ENCODE measurements at regions not wholly inside any gene's neighbourhood (a gene's known extent, or its start where the extent isn't known, plus 50 kb on each side); places are given as distances from the start of the nearest gene placed in this dataset.
"Not testable (repeated sequence)": the region's sequence is repeated elsewhere in the genome, so short reads cannot be mapped to it uniquely, and the experiment has no call there.

DNA sequence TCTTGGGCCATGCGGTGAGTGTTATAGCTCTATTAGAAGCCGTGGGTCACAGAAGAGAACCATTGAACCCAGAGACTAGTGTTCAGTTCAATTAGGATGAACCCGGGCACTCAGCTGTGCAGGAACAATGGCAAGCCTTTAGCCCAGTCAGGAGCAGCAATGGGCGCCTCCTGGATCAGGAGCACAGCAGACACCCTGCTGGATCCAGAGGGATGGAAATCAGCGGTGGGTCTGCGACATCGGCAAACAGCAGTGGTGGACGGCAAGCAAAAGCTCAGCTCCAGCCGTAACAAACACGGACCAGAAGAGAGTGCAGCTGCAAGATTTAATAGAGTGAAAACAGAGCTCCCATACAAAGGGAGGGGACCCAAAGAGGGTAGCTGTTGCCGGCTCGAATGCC is 228.3 kb upstream of the SPOPL start:
- TF ChIP-seq, protein P1, sequence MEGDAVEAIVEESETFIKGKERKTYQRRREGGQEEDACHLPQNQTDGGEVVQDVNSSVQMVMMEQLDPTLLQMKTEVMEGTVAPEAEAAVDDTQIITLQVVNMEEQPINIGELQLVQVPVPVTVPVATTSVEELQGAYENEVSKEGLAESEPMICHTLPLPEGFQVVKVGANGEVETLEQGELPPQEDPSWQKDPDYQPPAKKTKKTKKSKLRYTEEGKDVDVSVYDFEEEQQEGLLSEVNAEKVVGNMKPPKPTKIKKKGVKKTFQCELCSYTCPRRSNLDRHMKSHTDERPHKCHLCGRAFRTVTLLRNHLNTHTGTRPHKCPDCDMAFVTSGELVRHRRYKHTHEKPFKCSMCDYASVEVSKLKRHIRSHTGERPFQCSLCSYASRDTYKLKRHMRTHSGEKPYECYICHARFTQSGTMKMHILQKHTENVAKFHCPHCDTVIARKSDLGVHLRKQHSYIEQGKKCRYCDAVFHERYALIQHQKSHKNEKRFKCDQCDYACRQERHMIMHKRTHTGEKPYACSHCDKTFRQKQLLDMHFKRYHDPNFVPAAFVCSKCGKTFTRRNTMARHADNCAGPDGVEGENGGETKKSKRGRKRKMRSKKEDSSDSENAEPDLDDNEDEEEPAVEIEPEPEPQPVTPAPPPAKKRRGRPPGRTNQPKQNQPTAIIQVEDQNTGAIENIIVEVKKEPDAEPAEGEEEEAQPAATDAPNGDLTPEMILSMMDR (IDR thresholded peaks at IDR 0.05; ENCODE audit: poor library complexity), result not testable (repeated sequence)
- not testable (repeated sequence) for TF ChIP-seq EZH2phosphoT487 (IDR thresholded peaks at IDR 0.05; ENCODE audit: low read depth, severe bottlenecking, unreplicated experiment)

All from hepatocyte (in vitro differentiated cells).